ENCODE measurements at regions not wholly inside any gene's neighbourhood (a gene's known extent, or its start where the extent isn't known, plus 50 kb on each side); places are given as distances from the start of the nearest gene placed in this dataset.

DNA sequence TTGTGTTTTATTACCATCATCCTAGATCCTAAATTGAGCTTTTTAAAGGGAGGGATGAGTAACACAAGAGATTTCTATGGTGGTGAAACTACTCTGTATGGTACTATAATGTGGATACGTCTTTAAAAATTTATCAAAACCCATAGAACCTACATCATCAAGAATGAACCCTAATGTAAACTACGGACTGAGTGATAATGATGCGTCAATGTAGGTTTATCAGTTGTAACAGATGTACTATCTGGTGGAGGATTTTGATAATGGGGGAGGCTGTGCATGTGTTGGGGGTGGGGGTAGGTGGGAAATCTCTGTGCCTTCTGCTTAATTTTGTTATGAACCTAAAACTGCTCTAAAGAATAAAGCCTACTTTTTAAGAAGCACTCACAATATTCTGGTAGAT, 724.1 kb upstream of the SOX9 start:
- TF ChIP-seq, protein P1, sequence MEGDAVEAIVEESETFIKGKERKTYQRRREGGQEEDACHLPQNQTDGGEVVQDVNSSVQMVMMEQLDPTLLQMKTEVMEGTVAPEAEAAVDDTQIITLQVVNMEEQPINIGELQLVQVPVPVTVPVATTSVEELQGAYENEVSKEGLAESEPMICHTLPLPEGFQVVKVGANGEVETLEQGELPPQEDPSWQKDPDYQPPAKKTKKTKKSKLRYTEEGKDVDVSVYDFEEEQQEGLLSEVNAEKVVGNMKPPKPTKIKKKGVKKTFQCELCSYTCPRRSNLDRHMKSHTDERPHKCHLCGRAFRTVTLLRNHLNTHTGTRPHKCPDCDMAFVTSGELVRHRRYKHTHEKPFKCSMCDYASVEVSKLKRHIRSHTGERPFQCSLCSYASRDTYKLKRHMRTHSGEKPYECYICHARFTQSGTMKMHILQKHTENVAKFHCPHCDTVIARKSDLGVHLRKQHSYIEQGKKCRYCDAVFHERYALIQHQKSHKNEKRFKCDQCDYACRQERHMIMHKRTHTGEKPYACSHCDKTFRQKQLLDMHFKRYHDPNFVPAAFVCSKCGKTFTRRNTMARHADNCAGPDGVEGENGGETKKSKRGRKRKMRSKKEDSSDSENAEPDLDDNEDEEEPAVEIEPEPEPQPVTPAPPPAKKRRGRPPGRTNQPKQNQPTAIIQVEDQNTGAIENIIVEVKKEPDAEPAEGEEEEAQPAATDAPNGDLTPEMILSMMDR (IDR thresholded peaks at IDR 0.05; ENCODE audit: extremely low read depth in 1 of 2, insufficient read depth in 1 of 2, low read depth in 1 of 2, low read length in 2 of 2) = no peak
- TF ChIP-seq POLR2A (IDR thresholded peaks at IDR 0.05; ENCODE audit: low read depth, low read length) = no peak

All from endothelial cell of umbilical vein (primary cell).